RWPE1 (cell line): ENCODE measurements at regions not wholly inside any gene's neighbourhood (a gene's known extent, or its start where the extent isn't known, plus 50 kb on each side); places are given as distances from the start of the nearest gene placed in this dataset.

ENCODE experiments used
- CTCF ChIA-PET: fragments of 350-600 bp; sonication (Branson Sonifier 250); formaldehyde crosslinking; extraction: SDS; loops from one replicate; lab custom pipeline; 2021; lab: Yijun Ruan, JAX
- POLR2A ChIA-PET: fragments of 400-600 bp; formaldehyde crosslinking; extraction: SDS; loops from one replicate; lab custom pipeline; 2020; ENCODE audit warnings: antibody characterized with exemption; ENCODE audit not compliant: low non-redundant PET; lab: Yijun Ruan, JAX
- DNase-seq: peaks from one replicate; pipeline ENCODE4 v3.0.0; 2012; ENCODE audit warnings: low spot score
- H3K27ac ChIP-seq: fragments of 450-650 bp; 2 replicates; pipeline ENCODE4 v1.5.1; 2017
- TF ChIP-seq, protein P1 (sequence below): fragments of 450-650 bp; conservative IDR thresholded peaks from 2 replicates; pipeline ENCODE4 v1.5.1; 2017; ENCODE audit warnings: low read depth, mild to moderate bottlenecking

DNA sequence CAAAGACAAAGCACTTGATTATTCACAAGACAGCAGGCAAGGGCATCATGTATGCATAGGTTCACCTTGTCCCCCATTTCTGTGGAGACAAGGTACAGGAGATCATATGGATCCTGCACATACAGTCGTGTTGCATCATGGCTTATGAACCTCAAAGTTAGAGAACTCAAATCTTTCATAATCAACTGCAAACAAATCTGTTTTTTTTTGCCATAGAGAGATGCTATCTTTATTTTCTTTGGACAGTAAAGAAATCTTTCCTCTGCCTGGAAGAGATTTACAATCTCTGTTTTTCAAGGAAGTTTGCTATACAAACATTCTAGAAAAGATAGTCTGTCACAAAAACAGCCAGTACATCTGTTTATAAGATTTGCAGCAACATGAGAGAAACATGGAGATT is 578.8 kb downstream of the ANKRD50 start:
- TF ChIP-seq, protein P1, sequence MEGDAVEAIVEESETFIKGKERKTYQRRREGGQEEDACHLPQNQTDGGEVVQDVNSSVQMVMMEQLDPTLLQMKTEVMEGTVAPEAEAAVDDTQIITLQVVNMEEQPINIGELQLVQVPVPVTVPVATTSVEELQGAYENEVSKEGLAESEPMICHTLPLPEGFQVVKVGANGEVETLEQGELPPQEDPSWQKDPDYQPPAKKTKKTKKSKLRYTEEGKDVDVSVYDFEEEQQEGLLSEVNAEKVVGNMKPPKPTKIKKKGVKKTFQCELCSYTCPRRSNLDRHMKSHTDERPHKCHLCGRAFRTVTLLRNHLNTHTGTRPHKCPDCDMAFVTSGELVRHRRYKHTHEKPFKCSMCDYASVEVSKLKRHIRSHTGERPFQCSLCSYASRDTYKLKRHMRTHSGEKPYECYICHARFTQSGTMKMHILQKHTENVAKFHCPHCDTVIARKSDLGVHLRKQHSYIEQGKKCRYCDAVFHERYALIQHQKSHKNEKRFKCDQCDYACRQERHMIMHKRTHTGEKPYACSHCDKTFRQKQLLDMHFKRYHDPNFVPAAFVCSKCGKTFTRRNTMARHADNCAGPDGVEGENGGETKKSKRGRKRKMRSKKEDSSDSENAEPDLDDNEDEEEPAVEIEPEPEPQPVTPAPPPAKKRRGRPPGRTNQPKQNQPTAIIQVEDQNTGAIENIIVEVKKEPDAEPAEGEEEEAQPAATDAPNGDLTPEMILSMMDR: no peak
- CTCF ChIA-PET: no interaction called here
- POLR2A ChIA-PET: no interaction called here
- no peak for DNase-seq
- H3K27ac ChIP-seq: no peak overlapping the region

DNA sequence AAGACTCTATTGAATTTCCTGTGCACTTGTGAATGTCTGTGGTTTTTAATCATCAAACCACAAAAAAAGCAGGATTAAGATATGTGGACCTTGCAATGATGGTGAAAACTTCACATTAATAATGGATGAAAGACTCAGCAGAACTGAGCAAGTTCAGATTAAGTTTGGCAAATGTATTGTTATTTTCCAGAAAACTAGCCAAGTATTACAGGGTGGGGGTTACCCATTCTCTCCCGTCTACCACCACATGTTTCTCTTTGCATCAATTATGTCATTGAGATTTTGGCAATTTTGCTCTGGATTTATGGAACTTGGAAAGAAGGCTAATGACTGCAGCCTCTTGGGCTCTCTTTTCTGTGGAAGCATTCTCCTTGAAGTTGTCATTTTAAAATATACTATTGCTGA is 577.1 kb downstream of the ANKRD50 start:
- DNase-seq: no peak
- ChIA-PET POLR2A (no interaction called here), CTCF (no interaction called here)
- no peak overlapping the region for H3K27ac ChIP-seq
- TF ChIP-seq, protein P1: no peak

DNA sequence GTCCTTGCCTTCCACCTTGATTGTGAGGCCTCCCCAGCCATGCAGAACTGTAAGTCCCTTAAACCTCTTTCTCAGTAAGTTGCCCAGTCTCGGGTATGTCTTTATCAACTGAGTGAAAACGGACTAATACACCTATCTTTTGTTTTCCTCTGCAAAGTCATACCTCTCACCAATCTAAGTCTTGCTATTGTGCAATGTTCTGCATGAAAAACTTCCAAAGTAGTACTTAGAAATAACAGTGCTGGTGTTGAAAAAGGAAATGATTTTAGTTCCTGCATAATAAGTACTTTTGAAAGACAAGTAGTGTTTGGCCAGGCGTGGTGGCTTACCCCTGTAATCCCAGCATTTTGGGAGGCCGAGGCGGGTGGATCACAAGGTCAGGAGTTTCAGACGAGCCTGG is 573.5 kb downstream of the ANKRD50 start:
- H3K27ac ChIP-seq: no peak overlapping the region
- no peak for DNase-seq
- ChIA-PET CTCF (interaction anchor here (0.6 kb wide), 1 partner anchor 133 kb away, joined by 3 read pairs; no protein-coding TSS in a partner anchor), POLR2A (no interaction called here)
- TF ChIP-seq, protein P1: no peak

DNA sequence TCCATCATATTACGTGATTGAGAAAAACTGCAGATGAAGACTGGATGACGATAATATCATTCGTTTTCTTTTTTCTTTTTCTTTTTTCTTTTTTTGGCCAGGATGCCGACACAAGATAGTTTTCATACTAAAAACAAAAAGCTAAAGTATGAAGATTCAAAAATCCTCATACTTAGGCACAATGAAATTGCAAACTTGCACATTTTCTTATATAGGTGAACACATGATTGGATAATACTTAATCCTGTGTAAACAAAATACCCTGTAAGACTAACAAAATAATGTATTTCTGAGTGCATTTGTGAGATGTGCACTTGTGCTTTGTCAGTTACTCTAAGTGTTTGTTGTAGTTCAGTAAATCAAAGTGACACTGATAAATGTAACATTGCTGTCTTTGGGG is 568.9 kb downstream of the ANKRD50 start:
- no peak for DNase-seq
- CTCF ChIA-PET: no interaction called here
- TF ChIP-seq, protein P1: no peak
- POLR2A ChIA-PET: no interaction called here
- H3K27ac ChIP-seq: no peak overlapping the region

DNA sequence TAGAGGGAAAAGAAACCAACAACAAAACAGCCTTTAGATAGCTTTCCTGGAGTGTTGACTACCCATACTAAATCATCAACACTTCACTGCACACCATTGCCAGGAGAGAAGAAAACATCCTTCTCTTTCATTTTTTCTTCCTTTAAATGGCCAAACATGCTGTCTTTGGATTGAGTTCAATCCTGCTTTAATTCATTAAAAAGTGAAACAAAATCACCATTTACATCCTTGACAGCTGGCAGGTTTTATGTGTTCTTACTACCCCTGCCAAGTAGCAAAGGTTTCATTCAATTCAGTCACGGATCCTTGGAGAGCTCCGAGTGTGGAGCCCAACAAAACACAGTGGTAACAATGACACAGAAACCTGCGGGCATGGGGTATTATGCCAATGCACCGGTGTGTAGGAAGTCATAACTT is 568.3 kb downstream of the ANKRD50 start:
- CTCF ChIA-PET: interaction anchor here (0.6 kb wide), 1 partner anchor 333 kb away, joined by 3 read pairs; no protein-coding TSS in a partner anchor
- H3K27ac ChIP-seq: no peak overlapping the region
- POLR2A ChIA-PET: no interaction called here
- TF ChIP-seq, protein P1: no peak
- DNase-seq: no peak

DNA sequence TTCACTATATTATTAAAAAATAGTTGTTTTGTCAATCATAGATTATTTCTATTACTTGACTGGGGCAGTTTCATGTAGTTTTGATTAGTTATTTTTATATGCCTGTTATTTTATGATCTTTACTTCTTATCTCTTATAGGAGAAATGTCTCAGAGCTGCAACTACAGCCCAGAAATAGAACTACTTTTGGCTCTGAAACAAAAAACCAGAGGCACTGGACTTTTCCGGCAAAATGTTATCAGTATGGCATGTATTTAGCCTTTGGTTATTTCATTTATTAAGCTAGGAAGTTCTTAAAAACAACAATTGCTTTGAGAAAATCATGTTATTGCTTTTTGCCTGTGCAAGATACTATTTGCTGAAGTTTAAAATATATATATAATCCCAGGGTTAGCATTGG is 566.5 kb downstream of the ANKRD50 start:
- TF ChIP-seq, protein P1: no peak
- ChIA-PET CTCF (no interaction called here), POLR2A (no interaction called here)
- no peak for DNase-seq
- no peak overlapping the region for H3K27ac ChIP-seq
